Iris pigment epithelial cell (primary cell): ENCODE measurements at regions not wholly inside any gene's neighbourhood (a gene's known extent, or its start where the extent isn't known, plus 50 kb on each side); places are given as distances from the start of the nearest gene placed in this dataset.

ENCODE experiments used
- DNase-seq: peaks from one replicate; pipeline ENCODE4 v3.0.0-alpha.2; 2011; ENCODE audit warnings: low read depth

DNA sequence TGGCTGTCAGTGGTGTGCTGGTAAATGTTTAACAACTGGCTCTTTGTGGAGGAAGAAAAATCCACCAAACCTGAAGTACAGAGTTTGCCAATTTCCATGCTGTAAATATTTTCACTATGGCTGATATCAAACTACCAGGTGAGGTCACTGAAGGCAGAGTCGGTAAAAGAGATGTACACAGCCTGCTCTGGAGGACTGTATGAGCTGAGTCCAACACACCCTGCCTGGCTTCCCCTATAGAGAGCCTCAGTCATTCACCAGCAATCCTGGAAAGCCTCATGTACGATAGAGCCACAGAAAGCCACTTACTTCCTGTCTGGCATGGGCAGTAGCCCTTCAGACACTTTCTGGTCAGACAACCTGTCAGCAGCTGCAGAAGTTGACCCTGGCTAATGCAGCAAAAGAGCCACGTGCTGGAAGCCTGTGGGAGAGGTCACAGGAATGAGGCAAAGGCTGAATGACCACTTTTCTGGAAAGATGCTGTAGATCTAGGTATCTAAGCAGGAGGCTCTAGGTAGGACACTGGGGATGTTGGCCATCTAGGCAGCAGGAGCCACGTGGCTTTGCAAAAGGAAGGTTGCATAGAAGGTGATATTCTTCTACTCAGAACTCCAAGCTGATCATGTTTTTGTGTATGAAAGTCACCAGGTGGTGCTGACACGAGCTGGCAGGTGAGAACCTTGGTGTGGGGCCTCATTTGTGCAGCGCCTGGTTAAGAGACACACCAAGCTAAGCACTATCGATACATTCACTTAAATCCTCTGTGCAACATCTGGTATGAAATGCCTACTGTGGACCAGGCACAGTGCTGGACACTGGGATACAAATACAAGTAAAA, 553.9 kb downstream of the VRK1 start:
- no peak for DNase-seq

DNA sequence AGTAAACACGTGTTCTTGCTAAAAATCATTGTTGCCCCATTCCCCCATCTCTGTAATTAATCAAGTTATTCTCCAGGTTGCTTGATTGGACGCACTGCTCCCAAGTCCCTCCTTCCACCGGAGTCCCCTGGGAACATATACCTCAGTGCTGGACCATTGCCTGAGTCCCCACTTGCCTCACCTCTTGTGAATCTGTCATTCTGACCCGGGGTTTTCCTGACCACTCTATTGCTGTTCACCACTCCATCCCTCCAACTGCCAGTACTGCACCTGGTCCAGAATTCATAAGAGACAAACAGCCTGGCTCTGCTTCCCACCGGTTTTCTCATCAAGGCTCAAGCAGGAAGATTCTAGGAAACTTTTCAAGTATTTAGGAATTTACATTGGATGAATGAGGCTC, 555.9 kb downstream of the VRK1 start:
- no peak for DNase-seq

DNA sequence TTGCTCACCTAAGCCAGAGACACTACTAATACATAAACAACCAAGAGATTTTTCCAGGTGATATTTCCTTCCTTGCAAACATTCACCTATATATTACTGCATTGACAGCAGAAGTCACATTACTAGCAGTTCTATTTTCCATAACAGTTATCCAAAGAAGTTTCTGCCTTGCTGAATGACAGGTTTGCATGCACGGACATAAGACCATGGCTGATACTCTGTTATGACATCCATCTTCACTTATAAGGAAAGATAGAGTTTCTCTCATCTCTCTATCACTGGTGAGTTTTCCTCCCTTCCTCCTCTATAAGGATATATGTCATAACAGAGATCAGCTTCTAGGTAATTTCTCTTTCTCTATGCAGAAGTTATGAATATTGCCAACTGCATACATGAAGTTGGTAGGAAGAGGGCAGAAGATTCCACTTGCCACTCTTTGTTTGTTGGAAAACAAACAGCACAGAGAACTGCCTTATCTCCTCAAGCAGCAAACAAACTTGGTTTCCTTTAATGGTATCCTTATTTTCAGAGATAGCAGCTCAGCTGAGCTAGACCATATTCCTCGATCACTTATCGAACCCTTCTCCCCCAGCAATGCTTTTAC, 557.0 kb downstream of the VRK1 start:
- DNase-seq: no peak

DNA sequence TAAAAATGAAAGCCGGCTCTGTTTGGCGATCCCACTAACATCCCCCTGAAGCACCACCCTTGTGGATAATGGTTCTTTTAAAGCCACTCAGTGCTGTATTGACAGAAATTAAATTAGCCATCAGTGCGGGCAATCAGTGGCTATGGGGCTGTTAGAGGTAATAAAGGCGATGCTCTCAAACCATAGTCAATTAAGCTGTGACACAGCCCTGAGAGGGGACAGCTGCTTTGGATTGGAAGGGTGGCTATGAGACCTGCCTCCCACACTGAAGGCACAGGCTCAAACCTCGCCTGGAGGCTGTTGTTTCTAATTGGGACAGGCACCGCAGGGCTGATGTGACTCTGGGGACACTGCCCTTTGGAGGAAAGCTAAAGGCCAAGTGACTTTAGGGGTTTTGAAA, 562.2 kb downstream of the VRK1 start:
- no peak for DNase-seq

DNA sequence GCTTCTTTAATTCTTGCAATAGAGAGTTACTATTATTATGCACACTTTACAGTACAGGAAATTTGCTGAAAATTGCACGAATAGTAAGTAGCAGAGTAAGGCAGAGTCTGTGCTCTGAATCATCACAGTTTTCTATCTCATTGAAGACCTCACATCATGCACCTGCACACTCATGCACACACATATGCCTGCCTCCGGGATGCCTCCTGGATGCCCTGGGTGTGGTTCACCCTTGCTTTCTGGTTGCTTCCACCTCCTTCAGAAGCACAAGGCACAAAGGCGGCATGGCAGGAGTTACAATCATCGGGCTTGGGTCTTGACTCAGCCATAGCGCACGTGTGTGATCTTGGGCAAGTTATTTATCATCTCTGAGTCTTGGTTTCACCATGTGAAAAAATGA, 564.0 kb downstream of the VRK1 start:
- no peak for DNase-seq

DNA sequence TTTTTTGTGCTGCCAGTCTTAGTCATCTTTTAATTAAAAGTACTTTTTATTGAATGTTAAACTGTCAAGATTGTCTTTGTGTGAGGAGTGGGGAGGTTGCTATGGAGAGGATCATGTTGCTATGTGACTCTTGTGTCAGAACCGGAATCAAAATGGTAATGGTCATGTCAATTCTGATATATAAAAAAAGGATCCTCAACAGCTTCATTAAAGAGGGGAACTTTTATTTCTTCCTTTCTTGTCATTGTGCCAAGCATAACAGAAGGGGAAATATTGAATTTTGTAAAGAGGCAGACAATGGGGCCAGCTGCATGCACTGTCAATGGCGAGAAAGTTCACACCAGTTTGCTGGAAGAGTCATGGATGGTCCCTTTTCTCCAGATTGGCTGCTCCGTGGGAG, 564.8 kb downstream of the VRK1 start:
- no peak for DNase-seq

DNA sequence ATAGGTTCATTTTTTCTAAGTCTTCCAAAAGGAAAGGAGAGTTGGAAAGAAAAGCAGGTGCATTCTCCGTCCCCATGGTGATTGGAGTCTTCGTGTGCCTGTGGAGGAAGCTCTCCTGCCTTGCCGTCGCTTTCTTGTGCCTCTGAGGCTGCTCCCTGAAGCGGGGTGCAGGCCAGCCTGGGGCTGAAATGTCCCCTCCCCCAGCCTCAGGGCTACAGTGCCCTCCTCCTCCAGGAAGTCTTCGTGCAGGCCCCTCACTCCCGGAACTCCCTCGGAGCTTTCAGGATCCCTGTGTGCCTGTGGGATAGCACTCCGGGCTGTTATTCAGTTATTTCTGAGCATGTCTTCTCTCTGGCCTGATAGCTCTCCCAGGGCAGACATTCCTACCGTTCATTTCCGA, 569.2 kb downstream of the VRK1 start:
- no peak for DNase-seq

DNA sequence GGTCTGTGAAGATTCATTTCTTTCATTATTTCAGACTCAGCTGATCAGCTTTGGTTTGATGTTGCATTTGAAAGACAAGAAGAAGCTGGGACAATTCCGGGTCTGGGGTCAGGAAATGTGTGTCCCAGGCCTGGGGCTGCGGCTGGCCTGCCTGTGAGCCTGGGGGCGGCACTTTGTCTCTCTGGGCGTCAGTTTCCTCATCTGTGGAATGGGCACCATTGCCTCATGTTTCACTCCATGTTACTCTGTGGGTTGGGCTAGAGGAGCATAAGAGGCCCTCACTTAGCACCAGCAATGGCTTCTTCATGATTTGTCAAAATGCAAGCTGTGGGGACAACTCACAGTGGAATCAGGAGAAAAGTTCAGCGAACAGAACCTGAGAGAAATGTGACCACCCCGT, 570.1 kb downstream of the VRK1 start:
- DNase-seq: no peak

DNA sequence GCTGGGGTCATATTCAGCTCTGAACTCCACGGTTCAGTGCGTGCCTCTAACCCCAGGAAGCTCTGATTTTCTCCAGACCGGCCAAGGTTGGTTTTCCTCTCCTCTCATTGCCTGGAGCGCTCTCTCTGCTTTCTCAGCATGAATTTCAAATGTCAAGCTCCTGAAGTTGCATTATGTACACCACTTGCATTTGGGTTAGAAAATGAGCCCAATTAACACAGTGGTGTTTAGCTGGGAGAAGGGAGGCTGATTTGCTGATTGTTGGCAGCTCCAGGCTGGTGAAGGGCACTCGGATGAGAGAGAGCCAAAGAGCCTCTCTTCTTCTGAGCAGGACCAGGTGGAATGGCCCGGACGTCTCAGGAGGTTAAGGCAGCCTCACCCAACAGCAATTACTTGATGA, 570.9 kb downstream of the VRK1 start:
- no peak for DNase-seq

DNA sequence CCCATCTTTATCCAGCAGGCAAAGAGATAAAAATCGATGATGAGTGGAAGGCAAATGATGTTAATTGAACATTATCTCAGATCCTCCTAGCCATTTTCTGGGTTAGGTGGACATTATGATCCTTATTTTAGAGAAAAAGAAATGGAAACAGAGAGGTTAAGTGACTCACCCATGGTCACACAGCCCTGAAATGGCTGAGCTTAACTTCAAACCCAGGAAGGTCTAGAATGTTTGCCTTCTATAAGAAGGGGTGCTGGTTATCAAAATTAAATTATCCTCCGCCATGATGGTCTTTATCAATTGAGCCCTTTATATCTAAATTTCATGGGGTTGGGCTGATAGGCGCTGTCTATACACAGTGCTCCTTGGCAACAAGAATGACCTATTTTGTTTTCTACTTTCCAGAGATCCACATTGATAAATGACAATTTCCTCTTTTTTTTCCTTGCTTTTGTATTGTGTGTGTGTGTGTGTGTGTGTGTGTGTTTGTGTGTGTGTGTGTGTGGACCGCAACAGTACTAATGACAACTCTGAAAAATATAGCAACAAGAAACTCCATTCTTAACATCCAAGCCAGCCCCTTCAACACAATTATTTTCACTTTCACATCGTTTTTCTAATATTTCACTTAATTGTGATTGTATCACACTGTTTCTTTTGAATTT, 571.9 kb downstream of the VRK1 start:
- DNase-seq: no peak

DNA sequence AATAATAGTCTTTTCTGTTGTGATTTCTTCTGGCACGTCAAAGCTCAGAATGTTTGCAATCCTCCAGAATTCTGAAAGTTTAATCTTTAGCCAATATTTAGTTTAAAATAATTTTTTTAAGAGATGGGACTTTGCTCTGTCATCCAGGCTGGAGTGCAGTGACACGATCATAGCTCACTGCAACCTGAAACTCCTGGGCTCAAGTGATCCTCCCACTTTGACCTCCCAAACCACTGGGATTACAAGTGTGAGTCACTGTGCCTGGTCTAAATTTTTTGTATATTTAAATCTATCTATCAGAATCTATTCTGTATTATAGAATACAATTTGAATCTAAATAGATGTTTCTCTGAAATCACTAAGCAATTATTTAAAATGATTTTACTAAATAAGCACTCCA, 572.7 kb downstream of the VRK1 start:
- DNase-seq: no peak

DNA sequence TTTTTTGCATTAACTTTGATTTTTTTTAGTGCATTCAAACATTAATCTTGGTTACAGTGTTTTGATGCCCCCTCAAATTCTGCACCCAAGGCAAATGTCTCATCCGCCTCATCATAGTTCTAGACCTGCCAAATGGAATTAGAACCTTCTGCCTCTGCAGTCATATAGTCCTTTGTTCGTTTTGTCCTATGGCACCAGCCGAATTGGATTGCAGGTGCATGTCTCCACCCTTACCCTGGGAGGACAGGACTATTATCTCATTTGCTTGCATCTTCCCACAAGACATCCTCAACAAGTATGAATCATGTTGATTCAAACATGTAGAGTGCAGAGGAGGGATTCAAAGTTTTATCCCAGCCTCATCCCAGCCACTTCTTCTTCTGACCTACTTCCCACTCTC, 579.1 kb downstream of the VRK1 start:
- DNase-seq: no peak

DNA sequence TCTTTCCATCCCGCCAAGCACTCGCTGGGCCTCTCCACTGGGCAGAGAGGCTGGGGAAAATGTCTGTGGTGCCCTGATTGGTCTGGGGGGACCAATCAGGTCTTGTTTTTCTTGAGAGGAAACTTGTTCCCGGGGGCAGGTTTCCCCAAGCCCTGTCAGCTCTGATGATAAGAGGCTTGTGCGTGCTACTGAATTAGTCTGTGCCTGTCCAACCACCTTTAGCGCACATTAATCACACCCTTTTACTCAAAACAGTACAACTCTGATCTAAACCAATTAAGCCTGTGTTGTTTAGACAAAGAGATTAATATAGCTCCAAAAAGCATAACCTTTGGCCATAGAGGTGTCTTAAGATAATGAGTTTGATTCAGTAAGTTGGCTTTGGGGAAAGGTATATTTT, 580.4 kb downstream of the VRK1 start:
- DNase-seq: no peak

DNA sequence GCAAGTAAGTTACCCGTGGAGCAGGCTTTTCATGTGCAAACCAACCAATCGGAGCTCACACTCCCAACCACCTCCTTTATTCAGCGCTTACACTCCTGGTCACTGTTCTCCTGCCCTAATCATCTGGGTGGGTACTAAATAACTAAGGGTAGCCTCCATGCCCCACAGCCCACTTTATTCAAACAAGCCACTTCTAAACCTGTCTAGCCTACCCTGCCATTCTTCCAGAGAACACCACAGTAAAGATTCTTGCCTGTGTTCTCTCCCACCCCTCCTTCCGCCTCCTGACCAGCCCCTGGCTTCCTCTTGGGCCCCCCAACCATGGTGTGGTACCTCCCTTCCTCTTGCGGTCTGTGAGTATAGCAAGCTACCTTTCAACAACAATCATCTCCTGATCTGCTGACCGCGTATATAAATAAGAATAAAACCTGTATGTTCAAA, 581.9 kb downstream of the VRK1 start:
- DNase-seq: no peak

DNA sequence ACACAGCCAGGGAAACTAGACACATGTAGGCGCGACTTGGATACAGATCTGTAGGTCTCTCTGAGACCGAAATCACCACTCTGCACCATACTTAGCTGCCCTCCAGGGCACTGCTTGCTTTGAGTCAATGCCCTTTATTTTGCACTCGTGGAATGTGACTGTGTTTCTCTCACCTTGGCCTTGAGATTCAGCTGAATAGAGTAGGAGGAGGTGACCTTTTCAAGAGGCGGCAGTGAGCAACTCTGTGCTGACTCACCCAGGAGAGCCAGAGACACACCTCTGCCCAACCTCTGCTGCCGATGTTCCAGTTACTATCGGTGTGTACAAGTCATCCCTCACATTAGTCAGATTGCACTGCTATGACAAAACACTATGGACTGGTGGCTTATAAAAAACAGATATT, 583.4 kb downstream of the VRK1 start:
- no peak for DNase-seq

DNA sequence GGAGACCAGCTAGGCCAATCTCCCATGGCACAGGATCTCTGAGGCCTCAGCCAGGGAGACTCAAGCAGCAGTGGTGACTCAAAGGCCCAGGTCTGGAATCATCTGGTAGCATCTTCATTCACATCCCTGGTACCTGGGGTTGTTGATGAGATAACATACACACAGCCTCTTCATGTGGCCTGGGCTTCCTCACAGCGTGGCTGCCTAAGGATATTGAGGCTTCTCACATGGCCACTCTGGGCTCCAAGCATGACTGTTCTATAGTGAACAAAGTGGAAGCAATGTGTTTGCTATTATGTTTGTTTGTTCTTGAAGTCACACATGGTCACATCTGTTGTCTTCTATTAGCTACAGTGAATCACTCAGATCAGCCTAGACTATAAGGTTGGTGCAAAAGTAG, 584.1 kb downstream of the VRK1 start:
- no peak for DNase-seq

DNA sequence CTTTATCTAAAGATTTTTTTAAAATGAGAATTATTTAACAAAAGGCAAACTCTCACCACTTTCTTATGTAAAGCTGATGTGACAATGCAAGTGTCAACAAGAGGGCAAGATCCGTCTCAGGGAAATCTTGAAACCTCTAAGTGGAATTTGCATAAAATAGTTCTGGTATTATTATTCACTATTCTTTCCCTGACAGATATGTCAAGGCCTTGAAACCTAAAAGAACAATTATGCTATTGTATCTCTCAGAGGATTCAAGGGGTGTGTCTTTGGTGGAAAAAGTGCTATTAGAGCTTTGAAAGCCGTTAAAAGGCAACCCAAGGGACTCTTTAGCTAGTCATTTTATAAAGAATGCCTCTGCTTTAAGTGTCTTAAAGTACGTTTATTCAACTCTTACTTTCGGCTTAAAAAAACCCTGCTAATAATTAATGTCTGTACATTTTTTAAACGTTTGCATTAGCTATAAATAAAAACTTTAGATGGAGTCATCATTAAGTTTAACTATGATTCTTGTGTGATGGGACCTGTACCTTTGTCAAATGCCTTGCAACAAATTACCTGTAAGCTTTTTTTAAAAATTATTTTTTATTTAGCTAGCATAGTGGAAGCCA, 585.5 kb downstream of the VRK1 start:
- DNase-seq: no peak

DNA sequence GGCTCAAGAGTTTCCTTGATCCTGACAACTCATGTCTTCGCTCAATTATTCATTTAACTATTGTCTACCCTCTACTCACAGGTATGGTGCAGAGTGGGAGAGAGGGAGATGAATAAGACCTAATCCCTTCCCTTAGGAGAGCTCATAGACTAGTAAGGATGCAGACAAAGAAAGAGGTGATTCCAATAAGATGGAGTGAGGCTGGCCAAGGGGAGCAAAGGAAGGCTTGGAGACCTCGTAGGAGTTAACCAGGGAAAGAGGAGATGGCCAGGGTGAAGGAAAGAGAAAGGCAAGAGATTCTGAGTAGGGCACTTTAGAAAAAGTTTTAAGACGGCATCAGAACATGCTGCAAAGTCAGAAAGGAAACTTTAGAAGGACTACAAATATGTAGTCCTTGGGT, 588.5 kb downstream of the VRK1 start:
- no peak for DNase-seq

DNA sequence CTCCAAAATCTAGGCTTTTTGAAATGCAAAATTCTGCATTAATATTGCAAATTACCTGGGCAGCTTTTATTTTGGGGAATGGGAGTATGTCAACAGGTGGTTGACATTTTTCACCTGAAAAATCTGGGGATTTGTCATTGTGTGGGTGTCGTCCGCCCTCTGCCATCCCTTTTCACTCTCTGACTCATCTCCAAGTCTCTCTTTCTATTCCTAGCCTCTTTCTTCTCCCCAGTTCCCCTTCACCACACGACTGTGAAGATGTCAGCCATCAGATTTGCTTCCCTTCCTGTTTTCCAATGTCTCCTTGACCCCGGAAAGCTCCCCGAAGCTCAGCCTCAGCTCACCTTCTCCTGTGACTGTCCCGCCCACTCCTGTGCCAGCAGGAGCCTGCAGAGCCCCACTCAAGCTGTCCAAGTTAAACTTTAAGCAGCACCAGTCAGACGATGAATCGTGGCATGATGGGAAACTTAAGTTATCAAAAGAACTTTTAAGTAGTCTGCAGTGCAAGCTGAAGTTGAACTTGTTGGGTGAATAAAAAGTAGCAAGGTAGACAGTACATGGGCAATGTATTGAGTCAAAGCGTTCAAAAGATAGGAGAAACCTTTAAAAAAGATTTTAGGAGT, 590.2 kb downstream of the VRK1 start:
- no peak for DNase-seq

DNA sequence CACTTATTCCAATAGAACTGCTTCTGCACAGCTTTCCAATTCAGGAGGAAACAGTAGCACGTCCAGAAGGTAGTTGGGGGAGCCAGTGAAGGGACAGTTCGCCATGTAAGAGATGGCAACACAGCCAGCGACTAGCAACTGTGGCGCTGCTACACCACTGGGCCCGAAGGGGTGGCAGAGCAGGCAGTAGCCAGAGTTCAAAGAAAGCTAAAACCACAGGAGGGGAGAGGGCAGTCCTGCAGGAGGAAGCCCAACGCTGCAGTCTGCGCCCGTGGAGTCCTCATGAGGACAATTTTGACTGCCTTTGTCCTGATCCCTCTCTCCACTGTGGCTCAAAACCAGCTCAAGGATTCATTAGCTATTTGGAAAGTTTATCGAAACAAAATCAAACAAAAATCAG, 591.2 kb downstream of the VRK1 start:
- no peak for DNase-seq

DNA sequence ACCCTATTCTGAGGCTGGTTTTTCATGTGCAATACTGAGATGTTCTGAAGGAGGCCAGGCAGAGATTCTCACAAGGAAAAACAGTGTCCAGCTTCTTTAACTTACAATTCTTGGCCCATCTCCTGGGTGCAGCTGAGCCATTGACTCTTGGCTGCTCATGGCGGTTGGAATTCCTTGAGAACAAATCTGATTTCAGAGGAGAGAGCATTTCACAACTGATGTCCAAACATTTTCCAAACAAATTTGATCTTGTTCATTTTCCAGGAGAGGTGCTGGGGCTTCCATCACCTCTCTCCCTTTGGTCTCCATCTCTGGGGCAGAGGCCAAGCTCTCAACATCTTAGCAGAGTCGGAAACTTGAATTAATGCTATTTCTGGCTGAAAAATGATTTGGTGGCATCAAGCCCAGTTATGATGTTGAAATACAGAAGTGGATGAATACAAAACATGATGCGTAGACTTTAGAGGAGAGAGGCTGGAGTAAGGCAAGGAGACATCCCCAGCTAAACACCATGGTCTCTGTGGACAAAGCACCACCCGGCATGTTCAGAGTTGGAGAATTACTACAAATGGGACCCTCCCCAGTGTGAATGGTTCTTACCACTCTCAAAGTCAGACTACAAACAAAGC, 593.0 kb downstream of the VRK1 start:
- DNase-seq: no peak

DNA sequence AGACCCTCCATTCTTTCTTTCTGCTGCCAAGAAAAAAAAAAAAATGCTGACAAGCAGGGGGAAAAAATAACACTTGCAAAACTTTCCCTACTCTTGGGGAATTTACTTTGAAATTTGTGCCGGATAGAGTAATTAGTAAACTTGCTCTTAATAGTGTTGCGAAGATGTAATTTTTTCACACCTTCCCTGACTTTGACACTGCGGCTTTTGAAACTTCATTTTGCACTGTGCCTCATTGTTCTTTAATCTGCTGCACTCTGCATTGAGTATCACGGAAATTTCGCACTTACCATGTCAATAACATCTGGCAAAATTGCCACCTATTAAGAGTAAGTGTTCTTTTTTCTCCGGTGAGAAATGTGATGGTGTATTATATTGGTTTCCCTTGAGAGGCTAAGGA, 596.1 kb downstream of the VRK1 start:
- DNase-seq: no peak
